Adrenal gland (tissue), 9 donors: ENCODE measurements at regions not wholly inside any gene's neighbourhood (a gene's known extent, or its start where the extent isn't known, plus 50 kb on each side); places are given as distances from the start of the nearest gene placed in this dataset.
"Not testable (repeated sequence)": the region's sequence is repeated elsewhere in the genome, so short reads cannot be mapped to it uniquely, and the experiment has no call there.

ENCODE experiments used
- DNase-seq, 7 donors: peaks; one replicate each; pipeline ENCODE4 v3.0.0-alpha.2; 2019 to 2020
- H3K27ac ChIP-seq, 5 donors: fragments of 200-600 bp; sonication (generic) in 4 of 5; 1 replicate in 3 of 5; 2 replicates in 2 of 5; pipeline versions ENCODE4 v1.5.1 to v1.8.0; 2016 to 2020; ENCODE audit warnings: mild to moderate bottlenecking in 1 of 5
- H3K27me3 ChIP-seq: fragments of 200-600 bp; 2 replicates; pipeline ENCODE4 v1.8.0; 2021
- H3K36me3 ChIP-seq, 2 donors: fragments of 200-600 bp; replicated peaks in 1 of 2; 1 replicate in 1 of 2; 2 replicates in 1 of 2; pipeline versions ENCODE4 v1.5.1 to v1.8.0; 2018 to 2022
- H3K4me1 ChIP-seq, 2 donors: fragments of 200-600 bp; replicated peaks in 1 of 2; 1 replicate in 1 of 2; 2 replicates in 1 of 2; pipeline versions ENCODE4 v1.5.1 to v1.8.0; 2018 to 2021
- H3K4me3 ChIP-seq, 4 donors: fragments of 200-600 bp; sonication (generic) in 3 of 4; one replicate each; pipeline ENCODE4 v1.5.1; 2016 to 2018
- H3K9me3 ChIP-seq, 3 donors: fragments of 200-600 bp; sonication (generic) in 1 of 3; replicated peaks in 1 of 3; 1 replicate in 2 of 3; 2 replicates in 1 of 3; pipeline versions ENCODE4 v1.5.1 to v1.8.0; 2016 to 2021
- CTCF ChIP-seq, 6 experiments: fragments of 450-650 bp in 4 of 6; fragments of 200-600 bp in 2 of 6; sonication (generic) in 1 of 6; IDR thresholded peaks; 1 replicate in 5 of 6; 2 replicates in 1 of 6; pipeline versions ENCODE4 v1.5.1 to v1.8.0; 2016 to 2021; ENCODE audit warnings: antibody characterized with exemption in 6 of 6, mild to moderate bottlenecking in 2 of 6, moderate library complexity in 1 of 6
- POLR2A ChIP-seq, 2 donors: fragments of 450-650 bp; IDR thresholded peaks; one replicate each; pipeline ENCODE4 v1.6.1; 2017; ENCODE audit warnings: antibody characterized with exemption in 2 of 2, mild to moderate bottlenecking in 2 of 2, moderate library complexity in 1 of 2
- WGBS, 4 donors: extraction: QIAGEN DNeasy Blood & Tissue Kit in 2 of 4; methylation state at CpG; one replicate each; pipeline versions ENCODE4 v1.1.5 to v1.1.7; 2013 to 2017; 5-methylcytosine and 5-hydroxymethylcytosine counted together
- intact Hi-C, 2 donors: fragments of 100-400 bp; cut with DNase I; formaldehyde crosslinking; loops; one replicate each; pipeline versions ENCODE4 v1.14.1 to v1.15.0; 2022 to 2023
- donor health status: healthy with polysubstance abuse.
- donor health status: Bipolar disorder and iron deficiency.
- donor health status: DM: yes; HTN: yes; CAD: no.
- donor health status: DM: no; HTN: no; CAD: no.
- donor health status: DM: no; HTN: no; CAD: no.

- no peak for DNase-seq
- TF ChIP-seq POLR2A (IDR thresholded peaks at IDR 0.05) (no peak), CTCF (IDR thresholded peaks at IDR 0.05) (no peak)
- 50 to 58% (median 54%) methylated on average over 5 of the region's 5 CpGs for WGBS, 4 donors
- no peak overlapping the region for H3K27ac ChIP-seq
- no peaks in the 10 kb centered on the region for H3K36me3 ChIP-seq
- no peak overlapping the region for H3K4me3 ChIP-seq
- no peaks in the 10 kb centered on the region for H3K4me1 ChIP-seq
- intact Hi-C loops, result no loop called here
- H3K27me3 ChIP-seq, result no peaks in the 10 kb centered on the region
- H3K9me3 ChIP-seq, result peaks cover 0 to 48% (median 0%) of the 10 kb centered on the region in 3 donors
Measured at GRCh38 chr9:40914772-40915659, 213.5 kb downstream of the FOXD4L6 start.

GRCh38 chr9:40913928-40914673 lies 214.4 kb downstream of the FOXD4L6 start:
- H3K27me3 ChIP-seq, result no peaks in the 10 kb centered on the region
- no peaks in the 10 kb centered on the region for H3K4me1 ChIP-seq
- TF ChIP-seq CTCF (IDR thresholded peaks at IDR 0.05) (no peak), POLR2A (IDR thresholded peaks at IDR 0.05) (no peak)
- no peak for DNase-seq
- H3K4me3 ChIP-seq, result no peak overlapping the region
- intact Hi-C loops, result loop anchor here in 1 of 2 donors (2.0 kb wide), 1 partner anchor 13 kb away; no protein-coding TSS in a partner anchor
- no peak overlapping the region for H3K27ac ChIP-seq
- no peaks in the 10 kb centered on the region for H3K36me3 ChIP-seq
- WGBS, 4 donors, result 53 to 63% (median 56%) methylated on average over 8 of the region's 8 CpGs
- H3K9me3 ChIP-seq, result peaks cover 0 to 49% (median 0%) of the 10 kb centered on the region in 3 donors

DNA sequence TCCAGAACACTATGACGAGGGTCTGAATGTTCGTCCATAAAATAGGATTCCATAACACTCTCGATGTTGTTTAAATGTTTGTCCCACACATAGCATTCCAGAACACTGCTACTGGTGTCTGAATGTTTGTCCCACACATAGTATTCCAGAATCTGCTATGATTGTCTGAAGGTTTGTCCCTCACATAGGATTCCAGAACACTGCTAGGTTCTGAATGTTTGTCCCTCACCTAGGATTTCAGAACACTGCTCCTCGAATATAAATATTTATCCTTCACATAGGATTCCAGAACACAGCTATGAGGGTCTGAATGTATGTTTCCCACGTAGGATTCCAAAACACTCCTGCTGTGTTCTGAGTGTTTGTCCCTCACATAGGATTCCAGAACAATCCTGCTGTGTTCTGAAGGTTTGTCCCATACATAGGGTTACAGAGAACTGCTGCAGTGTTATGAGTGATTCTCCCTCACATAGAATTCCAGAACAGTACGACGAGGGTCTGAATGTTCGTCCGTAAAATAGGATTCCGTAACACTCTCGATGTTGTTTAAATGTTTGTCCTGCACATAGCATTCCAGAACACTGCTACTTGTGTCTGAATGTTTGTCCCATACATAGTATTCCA lies 215.3 kb downstream of the FOXD4L6 start:
- Histone ChIP-seq H3K4me1 (no peaks in the 10 kb centered on the region), H3K27ac (no peak overlapping the region), H3K4me3 (no peak overlapping the region), H3K9me3 (peaks cover 0 to 54% (median 0%) of the 10 kb centered on the region in 3 donors), H3K36me3 (no peaks in the 10 kb centered on the region), H3K27me3 (no peaks in the 10 kb centered on the region)
- 62 to 67% (median 64%) methylated on average over 11 of the region's 11 CpGs for WGBS, 4 donors
- intact Hi-C loops, result loop anchor here in 1 of 2 donors (2.0 kb wide), 1 partner anchor 14 kb away; no protein-coding TSS in a partner anchor
- TF ChIP-seq POLR2A (IDR thresholded peaks at IDR 0.05) (no peak), CTCF (IDR thresholded peaks at IDR 0.05) (no peak)
- no peak for DNase-seq

DNA sequence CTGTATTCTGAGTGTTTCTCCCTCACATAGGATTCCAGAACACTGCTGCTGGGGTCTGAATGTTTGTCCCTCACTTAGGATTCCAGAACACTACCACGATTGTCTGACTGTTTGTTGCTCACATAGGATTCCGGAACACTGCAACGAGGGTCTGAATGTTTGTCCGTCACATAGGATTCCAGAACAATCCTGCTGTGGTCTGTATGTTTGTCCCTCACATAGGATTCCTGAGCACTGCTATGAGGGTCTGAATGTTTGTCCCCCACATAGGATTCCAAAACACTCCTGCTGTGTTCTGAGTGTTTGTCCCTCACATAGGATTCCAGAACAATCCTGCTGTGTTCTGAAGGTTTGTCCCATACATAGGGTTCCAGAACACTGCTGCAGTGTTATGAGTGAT lies 215.8 kb downstream of the FOXD4L6 start:
- intact Hi-C loops, result loop anchor here in 1 of 2 donors (2.0 kb wide), 1 partner anchor 14 kb away; no protein-coding TSS in a partner anchor
- not testable (repeated sequence) for H3K36me3 ChIP-seq, DNase-seq, H3K4me1 ChIP-seq, H3K4me3 ChIP-seq, H3K27ac ChIP-seq, H3K27me3 ChIP-seq
- WGBS, 4 donors, result 72 to 80% (median 78%) methylated on average over 4 of the region's 4 CpGs
- H3K9me3 ChIP-seq, result peaks cover 0 to 59% (median 0%) of the 10 kb centered on the region in 3 donors
